Activated CD4-positive, CD25-positive, alpha-beta regulatory T cell treated with anti-CD3 and anti-CD28 coated beads, Interleukin-2, amount 50 U/mL, for 72 hours (primary cell): ENCODE measurements at regions not wholly inside any gene's neighbourhood (a gene's known extent, or its start where the extent isn't known, plus 50 kb on each side); places are given as distances from the start of the nearest gene placed in this dataset.

Experiments
- DNase-seq: peaks from one replicate; pipeline ENCODE4 v3.0.0; 2021

GRCh38 chr14:49527221-49527620 is 59.0 kb downstream of the RPS29 start:
- no peak for DNase-seq

DNA sequence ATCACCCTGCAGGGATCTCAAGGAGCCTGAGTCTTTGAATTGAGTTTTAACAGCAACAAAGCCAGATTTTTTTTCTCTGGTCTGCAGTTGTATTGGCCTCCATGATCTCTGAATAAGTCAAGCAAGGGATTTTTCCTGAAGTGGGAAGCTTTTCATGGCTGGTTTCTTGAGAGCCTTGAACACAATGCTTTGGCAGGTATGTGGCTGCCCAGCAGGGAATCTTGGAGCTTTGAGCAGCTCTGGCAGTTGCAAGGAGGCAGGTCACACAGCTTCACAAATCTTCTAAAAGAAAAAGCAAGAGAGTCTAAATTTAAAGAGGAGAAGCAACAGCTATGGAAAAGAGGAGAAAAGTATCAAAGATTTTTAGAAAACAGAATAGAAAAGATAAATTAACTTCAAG is 60.1 kb downstream of the RPS29 start:
- no peak for DNase-seq

DNA sequence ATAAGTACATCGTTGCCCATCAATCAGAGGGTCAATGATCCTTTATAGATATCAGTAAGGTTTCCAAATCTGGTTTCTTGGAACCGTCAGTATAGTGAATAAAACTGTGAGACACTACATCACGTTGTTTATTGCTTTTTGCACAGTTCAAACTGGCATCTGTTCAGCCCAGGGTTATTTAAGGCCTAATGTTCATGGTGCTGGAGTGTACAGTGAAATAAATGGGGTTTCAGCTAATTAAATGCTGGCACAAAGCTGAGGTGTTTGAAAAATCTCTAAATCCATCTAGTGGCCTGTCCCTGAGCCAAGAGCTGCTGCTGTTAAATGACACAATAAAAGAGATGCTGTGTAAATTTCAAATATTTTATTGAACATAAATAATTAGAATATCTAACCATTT is 69.9 kb downstream of the RPS29 start:
- DNase-seq = no peak

DNA sequence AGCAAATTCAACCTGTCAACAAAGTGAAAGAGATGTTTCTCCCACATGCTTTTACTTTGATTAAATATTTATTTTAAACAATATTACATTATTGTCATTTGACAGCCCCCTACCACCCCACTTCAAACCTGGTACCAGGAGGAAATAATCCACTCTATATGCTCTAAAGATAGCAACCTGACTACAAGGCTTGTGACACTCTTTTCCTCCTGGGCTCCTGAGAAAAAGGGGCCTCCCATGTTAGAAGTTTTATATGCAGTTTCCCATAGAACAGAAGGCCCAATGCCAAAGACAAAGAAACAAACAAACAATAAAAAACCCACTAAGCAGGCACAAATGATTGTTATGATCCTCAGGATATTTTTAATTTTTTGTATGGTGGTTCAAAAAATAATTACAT is 73.6 kb downstream of the RPS29 start:
- DNase-seq = no peak

DNA sequence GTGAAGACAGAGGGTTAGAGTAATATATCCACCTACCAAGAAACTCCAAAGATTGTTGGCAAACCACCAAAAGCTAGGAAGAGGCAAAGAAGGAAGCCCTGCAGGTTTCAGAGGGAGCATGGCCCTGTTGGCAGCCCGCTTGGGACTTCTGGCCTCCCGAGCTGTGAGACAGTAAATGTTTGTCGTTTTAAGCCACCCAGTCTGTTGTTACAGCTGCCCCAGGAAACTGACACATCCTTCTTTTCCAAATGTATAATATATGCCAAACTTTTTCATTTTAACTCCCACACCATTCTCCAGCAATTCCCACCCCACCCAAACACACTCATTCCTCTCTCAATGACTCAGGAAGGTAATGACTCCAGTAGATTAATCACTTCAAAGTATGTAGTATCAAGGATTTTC is 74.0 kb downstream of the RPS29 start:
- no peak for DNase-seq

DNA sequence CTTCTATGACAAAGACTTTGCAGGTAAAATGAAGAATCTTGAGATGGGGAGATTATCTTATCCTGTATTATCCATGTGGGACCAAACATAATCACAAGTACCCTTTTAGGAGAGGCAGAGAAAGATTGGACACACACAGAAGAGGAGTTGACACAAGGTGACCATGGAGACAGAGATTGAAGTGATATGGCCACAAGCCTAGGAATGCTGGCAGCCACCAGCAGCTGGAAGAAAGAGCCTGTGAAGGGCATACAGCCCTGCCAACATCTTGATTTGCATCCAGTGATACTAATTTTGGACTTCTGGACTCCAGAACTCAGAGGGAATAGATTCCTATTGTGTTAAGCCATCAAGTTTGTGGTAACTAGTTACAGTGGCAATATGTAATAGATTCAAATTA is 78.1 kb downstream of the RPS29 start:
- DNase-seq = no peak

- DNase-seq = no peak
Measured at GRCh38 chr14:49506650-49507049, 79.5 kb downstream of the RPS29 start.

GRCh38 chr14:49505041-49505766 is 81.0 kb downstream of the RPS29 start:
- no peak for DNase-seq

DNA sequence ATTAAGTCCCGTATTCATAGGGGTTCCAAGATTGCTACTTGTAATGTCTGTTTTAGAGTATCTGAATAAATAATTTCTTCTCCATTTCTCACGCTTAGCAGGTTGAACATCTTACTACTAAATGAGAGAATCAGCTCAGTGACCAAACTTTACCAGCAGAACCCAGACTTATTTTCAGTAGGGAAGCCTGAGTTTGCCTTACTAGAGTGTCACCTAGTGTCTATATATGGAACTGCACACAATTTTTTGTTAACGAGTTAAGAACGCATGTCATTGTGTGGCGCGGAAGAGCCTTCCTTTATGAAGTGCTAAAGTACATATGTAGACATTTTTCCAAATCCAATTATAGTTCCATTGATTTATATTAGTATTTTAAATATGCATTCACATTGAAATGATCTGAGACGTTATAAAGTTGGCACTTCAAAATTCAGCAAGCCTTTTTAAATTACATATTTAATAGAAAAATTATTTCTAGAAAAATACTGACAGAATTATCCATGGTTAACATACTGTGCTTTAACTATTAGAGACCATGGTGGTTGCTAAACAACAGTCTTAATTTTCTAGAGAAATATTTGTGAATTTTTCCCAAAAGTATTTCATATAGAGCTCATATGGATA is 88.3 kb downstream of the RPS29 start:
- DNase-seq = no peak

- DNase-seq = no peak
Measured at GRCh38 chr14:49497267-49497666, 88.9 kb downstream of the RPS29 start.

GRCh38 chr14:49494836-49495235 is 91.3 kb downstream of the RPS29 start:
- DNase-seq = no peak

DNA sequence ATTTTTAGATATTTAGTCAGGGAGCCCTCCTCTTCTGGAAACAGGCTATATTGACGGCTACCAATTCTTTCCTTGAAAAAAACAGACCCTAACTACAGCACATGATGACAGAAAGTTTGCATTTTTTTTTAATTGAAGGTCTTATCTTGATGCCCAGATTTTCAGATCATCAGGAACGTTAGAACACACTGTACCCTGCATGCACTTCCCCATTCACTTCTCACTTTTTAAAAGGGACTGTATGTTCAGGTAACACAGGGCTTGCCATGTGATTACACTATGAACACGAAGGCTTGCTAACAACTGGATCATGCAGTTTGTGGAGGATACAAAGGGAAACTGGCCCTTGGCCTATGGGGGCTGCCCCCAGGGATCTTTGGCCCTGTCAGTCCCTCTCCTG is 92.6 kb downstream of the RPS29 start:
- no peak for DNase-seq

GRCh38 chr14:49492151-49492550 is 94.0 kb downstream of the RPS29 start:
- DNase-seq = no peak

DNA sequence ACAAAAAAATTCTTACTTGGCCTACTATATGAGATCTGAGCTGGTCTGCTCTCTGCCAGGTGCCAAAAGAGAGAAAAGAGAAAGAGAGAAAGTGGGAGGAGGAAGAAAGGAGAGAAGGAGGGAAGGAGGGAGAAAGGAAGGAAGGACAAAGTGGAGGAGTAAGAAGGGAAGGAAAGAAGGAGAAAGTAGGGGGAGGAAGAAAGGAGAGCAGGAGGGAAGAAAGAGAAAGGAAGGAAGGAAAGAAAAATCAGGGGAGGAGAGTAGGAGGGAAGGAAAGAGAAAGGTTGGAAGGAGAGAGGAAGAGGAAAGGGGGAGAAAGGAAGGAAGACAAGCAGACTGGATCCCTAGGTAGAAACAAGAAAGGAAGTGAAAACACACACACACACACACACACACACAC is 96.8 kb downstream of the RPS29 start:
- no peak for DNase-seq

DNA sequence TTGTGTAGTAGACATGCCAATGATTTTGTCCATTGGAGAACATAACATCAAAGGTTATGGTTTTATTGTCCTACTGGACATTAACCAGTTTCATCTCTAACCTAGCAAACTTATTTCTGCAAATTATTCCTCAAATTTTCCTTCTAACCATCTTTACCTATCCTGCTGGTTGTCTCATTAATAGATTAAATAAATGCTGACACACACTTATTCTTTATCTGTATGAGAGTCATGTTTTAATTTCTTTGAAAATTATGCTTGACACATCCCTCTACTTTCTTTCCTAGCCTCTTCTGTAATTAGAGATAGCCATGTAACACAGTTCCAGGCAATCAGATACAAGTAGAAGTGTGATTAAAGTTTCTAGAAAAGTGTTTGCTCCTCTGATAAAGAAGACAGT is 98.9 kb downstream of the RPS29 start:
- no peak for DNase-seq

GRCh38 chr14:49485290-49485689 is 100.9 kb downstream of the RPS29 start:
- DNase-seq = no peak

DNA sequence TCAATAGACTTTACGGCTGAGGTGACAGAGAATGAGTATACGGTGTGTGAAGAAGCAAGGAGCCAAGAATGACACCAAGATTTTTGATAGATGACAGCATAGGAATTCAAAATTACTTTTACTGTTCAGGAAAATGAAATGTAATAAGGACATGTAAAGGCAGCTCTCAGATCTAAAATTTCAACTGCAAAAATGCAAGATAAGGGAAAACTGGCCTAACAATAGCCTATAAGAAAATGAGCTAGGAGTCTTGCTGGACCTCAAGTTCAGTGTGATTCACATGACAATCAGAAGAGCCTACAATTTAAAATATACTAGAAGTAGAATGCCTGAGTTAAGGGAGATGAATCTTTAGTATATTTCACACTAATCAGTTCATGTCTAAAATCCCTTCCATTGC is 102.0 kb downstream of the RPS29 start:
- no peak for DNase-seq

GRCh38 chr14:49483268-49483667 is 102.9 kb downstream of the RPS29 start:
- DNase-seq = no peak

- no peak for DNase-seq
Measured at GRCh38 chr14:49480979-49481498, 105.1 kb downstream of the RPS29 start.

GRCh38 chr14:49480053-49480760 is 106.0 kb downstream of the RPS29 start:
- DNase-seq = no peak

DNA sequence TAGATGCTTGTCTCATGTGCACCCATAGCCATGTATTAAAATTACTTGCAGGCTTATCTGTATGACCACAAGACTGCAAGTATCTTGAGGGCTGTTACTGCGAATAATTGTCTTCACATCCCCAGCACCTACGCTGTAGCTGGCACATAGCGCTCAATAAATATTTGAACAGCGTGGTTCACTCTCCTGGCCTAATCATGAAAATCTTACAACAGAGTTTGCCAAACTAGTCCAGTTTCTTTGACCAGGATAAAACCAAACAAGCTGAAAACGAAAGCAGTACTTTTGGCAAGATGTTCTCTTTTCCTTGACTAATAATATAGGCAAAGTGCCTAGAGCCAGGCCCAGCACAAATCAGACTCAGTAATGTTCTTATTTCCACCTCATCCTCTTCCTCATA is 106.7 kb downstream of the RPS29 start:
- DNase-seq = no peak

GRCh38 chr14:49478784-49479183 is 107.4 kb downstream of the RPS29 start:
- no peak for DNase-seq

DNA sequence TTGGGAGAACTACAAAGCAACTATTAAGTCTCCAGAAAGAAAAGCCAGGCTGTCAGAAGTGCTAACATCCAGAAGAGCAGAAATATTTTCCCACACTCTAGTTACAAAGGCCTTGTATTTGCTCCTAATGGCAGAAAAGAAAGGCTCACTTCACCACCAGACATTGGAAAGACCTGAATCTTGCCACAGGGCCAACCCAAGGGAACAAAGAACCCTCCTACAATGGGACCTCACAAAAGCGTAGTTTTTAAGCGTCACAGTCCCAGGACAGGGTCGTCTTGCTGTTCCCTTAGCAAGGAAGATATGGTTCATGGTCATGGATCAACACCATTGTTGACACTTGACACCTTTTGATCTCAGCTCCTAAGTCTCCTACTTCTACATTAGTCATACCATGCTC is 119.1 kb downstream of the RPS29 start:
- DNase-seq = no peak

- DNase-seq = no peak
Measured at GRCh38 chr14:49464885-49465284, 121.3 kb downstream of the RPS29 start.
